ENCODE measurements at regions not wholly inside any gene's neighbourhood (a gene's known extent, or its start where the extent isn't known, plus 50 kb on each side); places are given as distances from the start of the nearest gene placed in this dataset.

DNA sequence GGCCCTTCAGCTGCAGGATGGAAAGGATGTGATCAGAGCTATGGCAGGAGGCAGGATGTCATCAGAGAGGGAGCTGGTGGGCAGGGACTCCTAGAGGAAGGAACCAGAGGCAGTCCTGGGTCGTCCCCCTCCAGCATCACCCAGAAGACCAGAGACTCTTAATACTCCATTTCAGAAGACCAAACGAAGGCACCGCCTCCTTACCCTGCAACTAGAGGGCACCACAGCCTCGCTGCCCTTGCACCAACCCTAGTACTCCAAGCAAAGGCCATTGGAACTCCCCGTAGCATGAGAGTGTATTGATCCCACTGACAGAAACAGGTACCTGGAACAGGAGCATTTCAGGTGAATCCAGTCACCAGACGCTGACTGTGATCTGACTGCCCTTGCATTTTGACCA, 598.1 kb downstream of the NPHP4 start:
- no peak for DNase-seq

DNA sequence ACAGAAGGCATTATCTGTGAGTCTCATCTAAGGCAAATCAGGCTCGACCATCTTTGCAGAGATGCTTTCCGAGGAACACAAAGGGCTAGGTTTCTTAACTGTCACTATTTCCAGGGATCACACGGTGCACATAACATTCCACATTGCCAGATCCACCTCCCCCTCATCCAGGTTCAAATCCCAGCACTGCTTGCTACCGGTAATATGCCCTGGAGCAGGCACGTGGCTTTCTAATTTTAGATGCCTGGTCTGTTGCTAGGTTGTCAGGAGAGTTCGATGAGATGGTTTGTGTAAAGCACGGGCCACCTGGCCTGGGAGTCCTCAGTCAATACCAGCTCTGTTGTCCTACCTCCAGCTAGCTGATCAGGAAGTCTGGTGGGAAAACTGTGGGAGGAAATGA, 598.6 kb downstream of the NPHP4 start:
- DNase-seq, result no peak

DNA sequence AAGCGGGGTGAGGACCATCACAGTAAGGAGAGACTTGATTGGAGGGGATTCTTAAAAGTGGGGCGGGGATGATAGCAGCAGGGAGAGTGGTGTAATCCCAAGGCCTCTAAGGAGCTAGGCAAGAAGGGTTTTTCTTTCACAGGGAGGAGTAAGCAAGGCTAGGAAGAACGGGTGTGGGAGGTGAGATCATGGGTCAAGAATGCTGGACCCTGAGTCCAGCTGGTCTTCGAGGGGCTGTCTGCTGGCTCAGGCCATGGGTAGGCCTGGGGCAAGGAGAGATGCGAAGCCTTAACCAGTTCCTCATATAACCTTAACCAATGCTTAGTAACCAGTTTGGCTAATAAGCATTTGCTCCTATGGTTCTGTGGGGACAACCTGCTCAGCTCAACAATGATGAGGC, 599.1 kb downstream of the NPHP4 start:
- DNase-seq, result no peak

DNA sequence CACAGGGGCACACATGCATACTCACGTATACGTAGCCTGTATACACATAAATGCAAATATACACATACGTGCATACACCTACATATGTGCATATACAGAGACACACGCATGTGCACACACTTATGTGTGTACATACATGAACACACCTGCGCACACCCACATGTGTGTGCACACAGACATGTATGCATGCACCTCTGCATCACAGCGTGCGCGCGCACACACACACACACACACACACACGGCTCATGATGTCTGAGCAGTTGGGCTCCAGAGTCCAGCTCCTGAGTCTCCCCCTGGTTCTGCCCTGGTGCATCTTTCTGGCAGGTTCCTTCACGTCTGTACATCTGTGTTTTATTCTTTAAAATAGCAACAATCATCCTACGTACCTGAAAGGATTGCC, 600.5 kb downstream of the NPHP4 start:
- no peak for DNase-seq

DNA sequence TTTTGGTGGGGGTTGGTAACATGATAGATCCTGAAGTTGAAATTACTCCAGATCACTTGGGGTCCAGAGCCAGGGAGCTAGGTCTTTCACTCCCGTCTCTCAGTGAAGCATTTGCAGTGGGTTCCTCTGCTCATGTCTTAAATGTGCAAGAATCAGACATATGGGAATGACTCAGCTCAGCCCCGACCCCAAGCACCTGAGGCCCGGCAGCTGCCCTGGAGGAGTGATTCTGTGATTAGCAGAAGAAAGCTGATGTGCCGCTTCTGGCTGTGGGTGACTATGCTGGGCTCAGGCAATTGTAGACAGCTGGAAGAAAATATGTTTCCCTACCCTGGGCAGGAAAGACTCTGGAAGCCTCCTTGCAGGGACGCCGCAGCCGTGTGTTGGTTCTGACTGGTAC, 601.7 kb downstream of the NPHP4 start:
- DNase-seq, result no peak

DNA sequence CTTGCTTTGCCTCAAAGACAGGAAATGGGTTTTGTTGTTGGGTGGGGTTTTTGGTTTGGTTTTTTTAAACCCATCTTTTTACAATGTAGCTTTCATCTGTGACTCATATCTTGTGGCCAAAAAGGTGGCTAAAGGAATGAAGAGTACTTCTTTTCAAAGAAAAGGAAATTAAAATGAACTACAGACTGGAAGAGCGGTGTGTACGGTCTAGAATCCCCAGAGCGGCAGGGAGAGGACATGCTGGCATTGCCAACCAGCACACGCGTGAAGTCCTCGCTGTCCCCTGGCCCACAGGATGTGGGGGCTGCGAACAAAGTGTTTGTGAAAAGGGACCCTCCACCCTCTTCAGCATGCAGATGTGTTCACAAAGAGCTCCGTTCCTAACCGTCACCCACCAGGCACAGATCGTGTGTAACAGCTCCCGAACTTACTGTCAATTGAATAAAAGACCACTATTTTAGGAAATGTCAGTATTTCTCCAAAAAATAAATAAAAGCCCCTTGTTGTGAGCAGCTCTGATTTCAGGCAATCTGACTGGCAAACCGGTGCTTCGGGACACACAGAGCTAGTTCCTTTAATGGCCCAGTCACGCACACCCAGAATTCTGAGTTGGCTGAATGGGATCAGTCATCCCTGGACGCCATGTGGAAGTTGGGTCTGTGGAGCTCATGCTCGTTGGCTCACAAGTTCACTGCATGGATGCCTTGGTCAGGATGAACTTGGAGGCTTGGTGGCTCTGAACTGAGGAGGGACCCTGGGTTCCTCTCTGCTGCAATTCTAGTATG, 602.9 kb downstream of the NPHP4 start:
- DNase-seq, result no peak

DNA sequence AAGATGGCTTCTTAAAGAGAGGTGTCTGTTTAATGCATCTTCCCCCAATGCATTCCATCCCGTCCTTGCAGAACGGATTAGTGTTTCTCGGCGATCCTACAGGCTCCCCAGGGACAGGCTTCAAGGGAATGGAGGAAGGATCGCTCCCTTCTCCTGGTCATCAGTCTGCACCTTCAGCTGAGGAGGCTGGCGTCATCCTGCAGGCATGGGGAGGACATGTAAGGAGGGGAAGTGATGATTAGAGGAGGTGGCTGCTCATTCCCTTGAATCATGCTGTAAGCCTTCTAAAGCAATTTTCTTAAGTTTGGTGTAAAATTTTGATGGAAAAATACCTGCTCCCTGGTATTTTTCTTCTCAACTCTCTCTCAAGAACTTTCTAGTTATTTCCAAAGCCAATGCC, 603.6 kb downstream of the NPHP4 start:
- no peak for DNase-seq

DNA sequence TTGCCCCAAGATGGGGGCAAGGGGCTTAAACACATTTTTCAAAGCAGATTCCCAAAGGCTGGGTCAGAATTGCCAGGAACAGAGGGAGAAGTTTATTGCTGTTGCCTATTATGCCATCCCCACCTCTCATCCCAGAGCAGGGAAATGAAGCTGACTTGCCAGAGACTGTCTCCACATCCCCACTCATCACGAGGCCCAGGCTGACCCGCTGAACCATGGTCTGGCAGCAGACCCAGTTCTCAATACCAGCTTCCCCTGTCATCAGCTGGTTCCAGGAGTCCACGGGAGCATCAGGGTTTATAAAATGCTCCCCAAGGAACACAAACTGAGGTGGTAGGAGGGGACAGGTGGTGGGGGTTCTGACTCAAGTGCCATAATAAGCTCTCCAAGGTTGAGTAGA, 605.9 kb downstream of the NPHP4 start:
- no peak for DNase-seq

DNA sequence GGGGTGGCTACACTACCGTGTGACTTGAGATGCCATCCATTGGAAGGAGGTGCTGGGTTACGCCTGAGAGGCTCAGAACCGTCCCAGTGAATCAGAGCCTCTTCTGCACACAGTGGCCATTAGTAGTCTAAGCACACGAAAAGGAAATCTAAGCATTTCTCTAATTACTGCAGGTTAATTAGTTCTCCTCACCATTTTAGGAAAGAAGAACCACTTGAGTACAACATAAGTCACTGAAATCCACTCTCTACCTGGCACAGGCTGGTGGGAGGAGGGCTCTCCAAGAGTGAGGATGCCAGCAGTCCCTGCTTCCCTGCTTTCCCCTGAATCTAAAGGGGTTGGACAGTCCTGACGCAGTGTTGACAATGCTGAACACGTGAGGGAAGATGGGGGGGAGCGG, 606.3 kb downstream of the NPHP4 start:
- no peak for DNase-seq

DNA sequence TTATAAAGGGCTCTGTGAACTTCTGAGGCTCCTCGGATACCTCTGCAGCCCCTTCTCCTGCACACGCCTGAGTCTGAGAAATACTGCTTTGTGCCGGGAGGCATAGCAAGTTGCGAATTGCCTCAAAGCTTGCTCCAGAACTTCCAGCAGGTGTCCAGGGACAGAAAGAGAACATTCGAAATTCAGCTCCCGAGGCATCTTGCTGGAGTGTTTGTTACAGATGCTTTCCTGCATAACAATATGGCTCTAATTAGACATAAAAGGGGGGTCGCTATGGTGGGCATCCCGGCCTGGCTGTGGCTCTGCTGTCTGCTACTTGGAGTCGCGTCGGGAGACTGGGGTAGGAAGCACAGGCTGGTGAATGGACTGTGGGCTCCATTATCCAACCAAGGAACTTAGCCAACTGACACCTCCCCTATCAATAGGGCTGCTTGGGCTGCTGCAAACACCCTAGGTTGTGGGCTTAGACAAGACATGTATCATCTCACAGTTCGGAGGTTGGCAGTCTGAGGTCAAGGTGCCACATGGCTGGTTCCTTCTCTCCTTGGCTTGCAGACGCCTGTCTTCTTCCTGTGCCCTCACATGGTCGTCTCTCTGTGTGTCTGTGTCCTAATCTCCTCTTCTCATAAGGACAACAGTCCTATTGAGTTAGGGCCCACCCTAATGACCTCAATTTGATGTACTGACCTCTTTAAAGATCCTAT, 607.0 kb downstream of the NPHP4 start:
- DNase-seq, result no peak

DNA sequence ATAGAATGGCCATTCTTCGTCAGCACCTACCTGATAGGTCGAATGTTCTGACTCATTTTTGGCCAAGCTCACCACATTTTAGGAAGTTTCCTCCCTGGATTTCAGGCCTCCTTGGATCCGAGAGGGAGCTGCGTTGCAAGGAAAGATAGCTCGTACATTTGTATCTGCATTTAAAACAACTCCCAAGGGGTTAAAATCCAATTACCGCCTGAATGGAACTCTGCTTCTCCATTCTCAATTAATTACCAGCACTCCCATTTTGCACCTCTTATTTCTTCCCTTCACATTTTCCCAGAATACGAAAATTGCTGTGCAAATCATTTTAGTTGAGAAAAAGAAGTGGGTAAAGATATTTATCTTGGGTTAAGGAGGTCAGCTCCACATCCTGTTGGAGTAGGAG, 610.7 kb downstream of the NPHP4 start:
- DNase-seq, result no peak

DNA sequence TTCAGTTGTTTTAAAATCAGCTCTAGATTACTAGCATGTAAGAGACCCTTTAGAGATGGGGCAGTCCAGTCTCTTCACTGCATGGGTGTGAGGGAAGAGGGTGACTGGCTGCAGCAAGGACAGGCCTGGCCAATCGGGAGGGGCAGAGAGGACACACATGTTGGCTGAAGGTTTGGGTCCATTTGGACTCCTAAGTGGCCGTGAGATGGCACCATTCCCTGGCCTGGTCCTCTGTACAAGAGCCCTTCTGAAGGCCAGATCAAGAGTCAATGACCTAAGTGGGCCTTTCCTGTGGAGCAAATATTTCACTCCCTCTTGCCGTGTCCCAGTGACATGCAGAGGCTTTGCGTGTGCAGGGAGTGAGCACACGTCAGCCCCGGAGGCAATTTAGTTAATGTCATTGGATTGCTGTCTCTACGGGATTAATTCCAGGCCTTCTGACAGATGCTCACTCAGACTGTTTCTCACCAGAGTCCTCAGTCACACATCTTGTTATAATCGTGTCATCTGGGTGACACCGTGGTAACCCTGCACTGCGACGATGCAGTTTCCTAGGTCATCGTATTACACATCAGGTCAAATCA, 613.0 kb downstream of the NPHP4 start:
- no peak for DNase-seq

DNA sequence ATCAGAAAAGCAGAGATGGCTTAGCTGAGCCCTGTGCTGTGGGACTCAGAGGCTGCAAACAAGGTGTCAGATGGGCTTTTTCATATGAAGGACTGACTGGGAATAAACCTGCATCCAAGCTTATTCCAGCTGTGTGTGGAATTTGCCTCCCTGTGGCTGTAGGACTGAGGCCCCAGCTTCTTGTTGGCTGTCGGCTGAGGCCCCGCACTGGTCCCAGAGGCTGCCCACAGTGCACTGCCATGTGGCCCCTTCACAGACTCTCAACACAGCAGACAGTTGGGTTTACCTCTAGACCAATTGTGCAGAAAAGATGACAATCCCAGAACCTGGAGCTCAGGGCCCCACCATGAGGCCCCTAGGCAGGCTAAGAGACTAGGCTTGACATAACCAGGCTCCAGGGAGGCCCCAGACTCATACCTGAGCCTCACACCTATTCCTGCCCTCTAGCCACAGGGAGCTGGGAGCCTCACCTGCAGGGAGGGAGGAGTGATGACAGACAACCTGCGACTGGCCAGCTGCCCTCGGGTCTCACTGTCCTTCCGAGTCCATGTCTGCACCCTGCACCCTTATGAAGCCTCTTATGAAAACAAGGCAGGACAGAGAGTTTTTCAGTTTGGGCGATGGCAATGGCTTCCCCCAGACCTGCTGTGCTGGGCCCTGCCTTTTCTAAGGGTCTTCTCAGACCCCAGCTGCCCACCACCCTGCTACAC, 615.5 kb downstream of the NPHP4 start:
- DNase-seq, result no peak

DNA sequence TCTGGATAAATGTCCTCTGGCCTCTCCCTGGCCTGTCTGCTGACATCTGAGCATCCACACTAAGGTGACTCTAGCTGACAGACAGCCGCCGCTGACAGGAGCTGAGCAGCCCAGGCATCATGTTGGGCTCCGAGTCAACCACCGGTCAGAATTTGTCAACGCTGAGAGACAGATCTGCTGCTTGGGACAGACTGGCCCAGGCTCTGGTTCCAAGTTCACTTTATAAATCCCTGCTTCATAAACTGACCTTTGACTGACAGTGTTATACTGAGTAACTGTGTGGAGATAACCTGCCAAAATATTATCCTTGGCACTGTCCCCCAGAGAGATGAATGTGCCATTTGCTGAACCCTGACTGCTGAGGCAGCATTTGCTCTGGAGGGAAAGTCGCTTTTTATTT, 616.7 kb downstream of the NPHP4 start:
- DNase-seq, result no peak

DNA sequence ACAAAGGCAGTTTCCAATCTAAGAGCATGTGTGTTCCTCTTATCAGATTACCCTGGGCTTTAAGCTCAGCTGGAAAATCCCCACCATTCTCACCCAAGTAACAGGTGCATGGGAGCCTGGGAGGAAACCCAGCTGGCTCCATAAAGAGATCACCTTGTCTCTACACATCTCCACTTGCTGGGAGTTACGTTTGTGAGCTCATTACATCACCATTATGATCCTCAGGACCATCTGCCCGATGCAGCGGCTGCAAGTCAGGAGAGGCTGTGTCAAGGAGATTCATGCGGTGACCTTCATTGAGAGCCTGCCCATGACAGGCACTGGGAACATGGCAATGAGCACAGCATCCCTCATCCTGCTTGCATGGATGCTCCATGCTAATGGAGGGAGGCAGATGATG, 618.0 kb downstream of the NPHP4 start:
- DNase-seq, result no peak

DNA sequence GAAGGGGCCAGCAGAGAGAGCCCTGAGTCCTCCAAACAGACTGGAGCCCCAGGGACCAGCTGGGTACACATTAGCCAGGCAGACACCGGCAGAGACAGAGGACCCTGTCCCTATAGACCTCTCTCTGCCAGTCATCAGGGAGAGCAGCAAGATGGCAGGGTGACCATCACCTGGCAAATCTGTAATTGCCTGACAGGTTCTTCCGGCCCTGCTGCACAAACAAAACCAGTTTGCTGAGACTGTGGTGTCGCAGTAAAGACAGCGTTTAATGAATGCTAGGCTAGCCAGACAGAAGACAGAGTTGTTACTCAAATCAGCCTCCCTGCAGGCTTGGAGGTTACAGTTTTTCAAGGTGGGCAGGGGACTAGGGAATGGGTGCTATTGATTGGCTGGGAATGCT, 618.9 kb downstream of the NPHP4 start:
- DNase-seq, result no peak

DNA sequence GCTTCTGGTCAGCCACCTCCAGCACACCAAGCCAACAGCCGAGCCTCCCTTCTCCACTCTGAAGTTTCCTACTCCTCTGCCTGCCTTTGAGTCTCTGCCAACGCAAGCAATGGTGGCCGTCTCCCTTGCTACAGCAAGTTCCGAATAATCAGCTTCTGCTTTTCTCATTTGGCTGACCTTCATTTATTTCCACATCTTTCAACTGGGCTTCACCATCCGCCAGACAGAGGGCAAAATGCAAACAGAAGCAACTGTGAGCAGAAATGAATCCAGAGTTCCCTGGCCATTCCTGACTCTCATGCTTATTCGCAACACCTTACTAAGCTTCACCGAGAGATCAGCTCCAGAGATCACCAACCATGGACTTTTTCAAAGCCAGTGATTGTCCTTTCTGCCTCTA, 621.0 kb downstream of the NPHP4 start:
- no peak for DNase-seq

DNA sequence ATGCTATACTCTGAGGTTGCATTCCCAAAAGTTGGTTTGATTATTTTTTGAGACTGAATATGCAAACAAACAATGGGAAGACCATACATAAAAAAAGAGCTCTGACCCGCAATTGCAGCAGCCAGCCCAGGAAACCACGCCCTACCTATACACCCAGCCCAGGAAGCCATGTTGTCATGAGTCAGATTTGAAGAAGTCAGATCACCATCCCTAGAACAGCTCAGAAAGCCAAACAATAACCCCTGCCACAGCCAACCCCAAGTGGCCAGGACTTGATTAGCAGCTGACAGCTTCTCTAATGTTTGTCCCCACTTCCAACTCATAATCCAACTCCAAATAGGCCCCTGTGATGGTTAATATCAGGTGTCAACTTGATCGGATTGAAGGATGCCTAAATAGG, 621.9 kb downstream of the NPHP4 start:
- DNase-seq, result no peak

DNA sequence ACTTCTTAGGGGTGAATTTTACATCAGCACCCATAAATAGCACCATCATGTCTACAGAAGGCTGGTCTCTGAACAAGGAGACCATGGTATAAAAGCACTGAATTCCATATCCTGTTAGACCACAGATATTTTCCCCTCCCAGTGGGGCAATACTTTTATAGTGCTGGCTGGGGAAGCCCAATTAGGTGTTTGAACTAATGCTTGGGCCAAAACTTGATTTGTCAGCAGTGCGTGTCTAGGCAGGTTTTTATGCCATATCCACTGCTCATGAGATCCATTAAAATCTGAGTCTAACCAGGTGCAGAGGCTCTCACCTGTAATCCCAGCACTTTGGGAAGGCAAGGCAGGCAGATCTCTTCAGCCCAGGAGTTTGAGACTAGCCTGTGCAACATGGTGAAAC, 623.0 kb downstream of the NPHP4 start:
- no peak for DNase-seq

DNA sequence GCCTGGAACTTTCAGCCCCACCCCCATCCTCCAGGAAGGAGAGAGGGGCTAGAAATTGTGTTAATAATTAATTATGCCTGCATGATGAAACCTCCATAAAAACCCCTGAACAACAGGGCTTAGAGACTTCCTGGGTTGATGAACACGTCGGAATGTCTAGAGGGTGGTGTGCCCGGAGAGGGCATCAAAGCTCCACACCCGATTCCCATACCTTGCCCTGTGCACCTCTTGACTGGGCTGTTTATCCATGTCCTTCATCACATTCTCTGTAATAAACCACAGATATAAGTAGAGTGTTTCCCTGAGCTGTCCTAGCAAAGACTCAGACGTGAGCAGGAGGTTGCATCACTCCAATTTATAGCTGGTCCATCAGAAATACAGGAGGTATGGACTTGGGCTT, 624.0 kb downstream of the NPHP4 start:
- DNase-seq, result no peak

DNA sequence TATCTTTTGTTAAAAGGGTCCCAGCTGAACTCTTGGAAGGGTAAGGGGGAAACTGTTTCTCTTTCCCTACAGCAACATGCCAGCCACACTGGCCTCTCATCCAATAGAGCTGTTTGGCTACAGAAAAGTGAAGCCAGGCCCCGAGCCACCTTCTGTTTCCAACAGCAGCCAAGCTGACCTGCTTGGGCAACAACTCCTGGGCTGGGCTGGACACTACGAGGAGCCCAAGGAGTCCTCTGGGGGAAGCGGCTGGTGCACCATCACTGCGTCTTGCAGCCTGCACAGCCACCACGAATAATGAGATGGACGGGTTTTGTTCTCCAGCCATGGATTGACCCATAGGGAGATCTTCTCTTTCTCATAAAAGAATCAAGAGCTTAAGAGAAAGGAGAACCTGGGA, 624.9 kb downstream of the NPHP4 start:
- no peak for DNase-seq

DNA sequence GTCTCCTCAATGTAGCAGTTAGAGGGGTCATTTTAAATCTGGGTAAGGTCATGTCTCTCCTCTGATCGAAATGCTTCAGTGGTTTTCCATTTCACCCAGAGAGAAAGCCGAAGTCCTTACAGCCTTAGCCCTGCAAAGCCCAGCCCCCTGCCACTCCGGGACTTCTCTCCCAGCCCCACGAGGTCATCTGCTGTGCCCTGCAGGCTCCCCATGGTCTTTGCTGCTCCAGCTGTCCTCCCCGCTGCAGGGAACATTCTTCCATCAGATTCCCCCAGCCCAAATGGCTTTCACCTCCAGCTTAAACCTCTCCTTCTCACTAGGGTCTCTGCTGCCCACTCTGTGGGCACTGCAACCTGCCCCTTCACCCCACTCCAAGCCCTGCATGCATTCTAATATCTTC, 626.5 kb downstream of the NPHP4 start:
- no peak for DNase-seq

DNA sequence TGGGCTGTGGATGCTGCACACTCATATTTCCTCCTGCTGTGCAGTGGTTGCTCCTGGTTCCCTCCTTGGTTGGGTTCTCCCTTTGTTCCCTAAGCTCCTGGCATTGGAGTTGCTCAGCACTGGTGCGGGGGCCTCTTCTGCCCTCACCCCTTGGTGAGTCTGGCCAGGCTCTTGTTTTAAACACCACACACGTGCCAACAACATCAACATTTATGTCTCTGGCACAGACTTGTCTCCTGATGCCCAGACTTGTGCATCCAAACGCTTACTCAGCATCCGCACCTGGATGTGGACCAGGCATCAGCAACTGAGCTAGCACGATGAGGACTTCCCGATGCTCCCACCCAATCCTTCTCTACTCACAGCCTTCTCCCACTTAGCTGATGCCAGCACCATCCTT, 627.6 kb downstream of the NPHP4 start:
- DNase-seq, result no peak

DNA sequence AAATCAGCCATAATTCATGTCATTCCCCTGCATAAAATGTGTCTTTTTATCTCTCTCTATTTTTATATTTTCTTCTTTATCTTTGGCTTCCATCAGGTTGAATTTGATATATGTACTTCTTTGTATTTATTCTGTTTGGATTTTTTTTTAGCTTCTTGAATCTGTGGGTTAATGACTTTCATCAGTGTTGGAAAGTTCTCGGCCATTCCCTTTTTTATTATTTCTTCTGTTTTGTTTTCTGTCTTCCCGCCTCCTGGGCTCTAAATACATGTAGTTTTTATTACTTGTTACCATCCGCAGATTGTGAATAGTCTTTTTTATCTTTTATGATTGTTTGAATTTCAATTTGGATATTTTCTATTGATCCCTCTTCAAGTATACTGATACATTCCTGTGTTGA, 637.5 kb downstream of the NPHP4 start:
- no peak for DNase-seq
